Esophagus squamous epithelium (tissue), 4 donors: ENCODE measurements at regions not wholly inside any gene's neighbourhood (a gene's known extent, or its start where the extent isn't known, plus 50 kb on each side); places are given as distances from the start of the nearest gene placed in this dataset.

Experiments
- CTCF ChIP-seq, 6 experiments: fragments of 450-650 bp in 4 of 6; fragments of 200-600 bp in 2 of 6; sonication (generic) in 2 of 6; IDR thresholded peaks; one replicate each; pipeline ENCODE4 v1.5.1; 2016 to 2019; ENCODE audit warnings: antibody characterized with exemption in 6 of 6, mild to moderate bottlenecking in 4 of 6, moderate library complexity in 4 of 6
- POLR2A ChIP-seq, 4 donors: fragments of 450-650 bp; IDR thresholded peaks; one replicate each; pipeline ENCODE4 v1.6.1; 2017; ENCODE audit warnings: antibody characterized with exemption in 4 of 4, mild to moderate bottlenecking in 4 of 4, moderate library complexity in 3 of 4

GRCh38 chr10:80759693-80760092 is 222.0 kb downstream of the SH2D4B start:
- TF ChIP-seq CTCF (IDR thresholded peaks at IDR 0.05) (no peak), POLR2A (IDR thresholded peaks at IDR 0.05) (no peak)
